Neural progenitor cell (in vitro differentiated cells): ENCODE measurements at regions not wholly inside any gene's neighbourhood (a gene's known extent, or its start where the extent isn't known, plus 50 kb on each side); places are given as distances from the start of the nearest gene placed in this dataset.

Experiments used
- EZH2 ChIP-seq: fragments of 200-600 bp; sonication (generic); IDR thresholded peaks from 2 replicates; pipeline ENCODE4 v1.6.1; 2017; ENCODE audit warnings: antibody characterized with exemption, mild to moderate bottlenecking, moderate library complexity
- EZH2phosphoT487 ChIP-seq: fragments of 200-600 bp; sonication (generic); IDR thresholded peaks from 2 replicates; pipeline ENCODE4 v1.6.1; 2017; ENCODE audit warnings: antibody characterized with exemption
- TF ChIP-seq, protein P1 (sequence below): fragments of 200-600 bp; sonication (generic); IDR thresholded peaks from 2 replicates; pipeline ENCODE4 v1.5.1; 2017; ENCODE audit warnings: antibody characterized with exemption, mild to moderate bottlenecking

- no peak for TF ChIP-seq EZH2phosphoT487
- TF ChIP-seq, protein P1, sequence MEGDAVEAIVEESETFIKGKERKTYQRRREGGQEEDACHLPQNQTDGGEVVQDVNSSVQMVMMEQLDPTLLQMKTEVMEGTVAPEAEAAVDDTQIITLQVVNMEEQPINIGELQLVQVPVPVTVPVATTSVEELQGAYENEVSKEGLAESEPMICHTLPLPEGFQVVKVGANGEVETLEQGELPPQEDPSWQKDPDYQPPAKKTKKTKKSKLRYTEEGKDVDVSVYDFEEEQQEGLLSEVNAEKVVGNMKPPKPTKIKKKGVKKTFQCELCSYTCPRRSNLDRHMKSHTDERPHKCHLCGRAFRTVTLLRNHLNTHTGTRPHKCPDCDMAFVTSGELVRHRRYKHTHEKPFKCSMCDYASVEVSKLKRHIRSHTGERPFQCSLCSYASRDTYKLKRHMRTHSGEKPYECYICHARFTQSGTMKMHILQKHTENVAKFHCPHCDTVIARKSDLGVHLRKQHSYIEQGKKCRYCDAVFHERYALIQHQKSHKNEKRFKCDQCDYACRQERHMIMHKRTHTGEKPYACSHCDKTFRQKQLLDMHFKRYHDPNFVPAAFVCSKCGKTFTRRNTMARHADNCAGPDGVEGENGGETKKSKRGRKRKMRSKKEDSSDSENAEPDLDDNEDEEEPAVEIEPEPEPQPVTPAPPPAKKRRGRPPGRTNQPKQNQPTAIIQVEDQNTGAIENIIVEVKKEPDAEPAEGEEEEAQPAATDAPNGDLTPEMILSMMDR: no peak
- TF ChIP-seq EZH2: no peak
Observed at GRCh38 chr2:138321458-138321857, 180.1 kb upstream of the SPOPL start.
